ENCODE measurements at regions not wholly inside any gene's neighbourhood (a gene's known extent, or its start where the extent isn't known, plus 50 kb on each side); places are given as distances from the start of the nearest gene placed in this dataset.

GRCh38 chr14:94962166-94962575, 192.3 kb upstream of the GSC start:
- Mint-ChIP-seq H3K4me1 (peaks cover 0 to 2% of the 10 kb centered on the region in 2 donors), H3K4me3 (no peak overlapping the region), H3K9me3 (no peaks in the 10 kb centered on the region), H3K27ac (no peak overlapping the region), H3K36me3 (no peaks in the 10 kb centered on the region), H3K27me3 (ENCODE audit: low read depth in 3 of 3) (peaks cover 2 to 9% (median 9%) of the 10 kb centered on the region in 3 donors)
- DNase-seq = no peak

DNA sequence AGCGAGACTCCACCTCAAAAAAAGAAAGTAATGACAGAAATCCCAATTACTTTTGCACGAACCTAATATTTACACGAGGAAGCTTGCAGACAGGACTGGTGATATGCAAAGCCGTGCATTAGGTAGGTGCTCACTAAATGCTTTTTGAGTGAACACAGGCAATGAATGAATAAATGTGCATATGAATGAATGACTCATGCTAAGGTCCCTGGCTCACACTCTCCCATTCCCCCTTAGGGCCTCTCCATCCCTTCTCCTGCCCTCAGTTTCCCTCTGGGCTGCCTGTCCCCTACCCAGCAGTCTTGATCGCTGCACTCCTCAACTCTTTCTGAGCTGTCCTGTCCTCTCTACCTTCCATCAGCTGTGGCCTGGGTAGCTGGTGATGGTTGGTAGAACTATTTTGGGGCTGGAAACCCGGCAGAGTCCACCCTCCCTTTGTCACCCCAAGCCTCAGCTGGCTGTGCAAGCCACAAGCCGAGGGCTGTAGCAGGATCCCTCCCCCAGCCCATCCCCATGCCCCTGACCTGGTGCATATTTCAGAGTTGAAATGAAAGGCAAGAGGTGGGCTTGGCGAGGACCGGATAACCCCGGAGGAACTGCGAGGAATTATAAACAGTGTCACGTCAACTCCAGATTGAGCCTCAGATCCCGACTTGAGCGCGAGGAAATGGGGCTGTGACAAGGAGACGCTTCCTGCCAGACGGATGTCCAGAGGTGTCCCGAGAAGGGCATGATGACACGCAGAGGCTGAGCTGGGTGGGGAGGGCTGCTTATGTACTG, 191.7 kb upstream of the GSC start:
- no peaks in the 10 kb centered on the region for H3K36me3 Mint-ChIP-seq
- DNase-seq = no peak
- H3K9me3 Mint-ChIP-seq = no peaks in the 10 kb centered on the region
- H3K4me3 Mint-ChIP-seq = no peak overlapping the region
- no peak overlapping the region for H3K27ac Mint-ChIP-seq
- peaks cover 0 to 2% of the 10 kb centered on the region in 2 donors for H3K4me1 Mint-ChIP-seq
- H3K27me3 Mint-ChIP-seq (ENCODE audit: low read depth in 3 of 3) = peaks cover 2 to 9% (median 7%) of the 10 kb centered on the region in 3 donors

GRCh38 chr14:94960285-94961001, 190.5 kb upstream of the GSC start:
- peaks cover 0 to 2% of the 10 kb centered on the region in 2 donors for H3K4me1 Mint-ChIP-seq
- H3K36me3 Mint-ChIP-seq = no peaks in the 10 kb centered on the region
- no peaks in the 10 kb centered on the region for H3K9me3 Mint-ChIP-seq
- peaks cover 2 to 9% (median 7%) of the 10 kb centered on the region in 3 donors for H3K27me3 Mint-ChIP-seq (ENCODE audit: low read depth in 3 of 3)
- no peak for DNase-seq
- H3K4me3 Mint-ChIP-seq = no peak overlapping the region
- H3K27ac Mint-ChIP-seq = no peak overlapping the region

GRCh38 chr14:94953541-94954260, 183.8 kb upstream of the GSC start:
- Mint-ChIP-seq H3K4me3 (no peak overlapping the region), H3K4me1 (peaks cover 0 to 1% of the 10 kb centered on the region in 2 donors), H3K36me3 (no peaks in the 10 kb centered on the region), H3K9me3 (no peaks in the 10 kb centered on the region), H3K27ac (peak overlapping the region in 1 of 6 donors; percentile 7), H3K27me3 (ENCODE audit: low read depth in 3 of 3) (peaks cover 0 to 3% (median 3%) of the 10 kb centered on the region in 3 donors)
- DNase-seq = no peak

DNA sequence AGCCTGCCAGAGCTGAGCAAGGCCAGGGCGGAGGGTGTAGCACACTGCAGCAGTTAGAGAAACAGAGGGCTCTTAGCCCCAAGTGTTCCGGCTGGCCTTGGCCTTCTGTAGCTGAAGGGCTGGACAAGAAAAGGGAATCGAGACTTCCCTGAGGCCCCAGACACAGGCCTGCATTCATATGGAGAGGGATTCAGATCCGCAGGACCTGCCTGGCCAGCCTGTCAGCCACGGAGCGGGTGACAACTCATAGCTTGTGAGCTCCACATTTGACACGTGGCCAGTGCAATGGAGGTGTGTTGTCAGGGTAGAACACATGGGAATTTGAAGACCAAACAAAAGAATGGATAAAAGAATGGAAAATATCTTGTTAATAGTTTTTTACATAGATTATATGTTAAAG, 182.2 kb upstream of the GSC start:
- no peaks in the 10 kb centered on the region for H3K36me3 Mint-ChIP-seq
- peaks cover 0 to 3% (median 2%) of the 10 kb centered on the region in 3 donors for H3K27me3 Mint-ChIP-seq (ENCODE audit: low read depth in 3 of 3)
- peaks cover 0 to 1% of the 10 kb centered on the region in 2 donors for H3K4me1 Mint-ChIP-seq
- H3K9me3 Mint-ChIP-seq = no peaks in the 10 kb centered on the region
- no peak for DNase-seq
- no peak overlapping the region for H3K27ac Mint-ChIP-seq
- H3K4me3 Mint-ChIP-seq = no peak overlapping the region

DNA sequence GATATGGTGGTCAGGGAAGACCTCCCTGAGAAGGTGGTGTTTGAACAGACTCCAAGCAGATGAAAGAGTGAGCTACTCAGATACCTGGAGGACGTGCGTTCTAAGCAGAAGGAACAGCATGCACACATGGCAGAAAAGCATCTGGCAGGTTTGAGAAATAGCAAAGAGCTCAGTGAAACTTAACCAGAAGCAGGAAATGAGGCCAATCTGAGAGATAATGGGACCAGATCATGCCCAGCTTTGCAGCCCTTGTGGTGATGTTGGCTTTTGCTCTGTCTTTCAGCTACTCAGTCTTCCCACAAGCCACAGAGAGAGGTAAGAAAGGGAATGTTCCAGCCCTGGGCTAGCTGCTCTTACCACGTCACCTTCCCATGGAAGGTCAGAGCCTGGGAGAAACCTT, 176.3 kb upstream of the GSC start:
- Mint-ChIP-seq H3K36me3 (no peaks in the 10 kb centered on the region), H3K4me3 (peak overlapping the region; percentile 63 to 85 (median 77)), H3K27ac (peak overlapping the region; percentile 92 to 99 (median 95)), H3K4me1 (peaks cover 15 to 29% of the 10 kb centered on the region in 2 donors), H3K27me3 (ENCODE audit: low read depth in 3 of 3) (peaks cover 7 to 12% (median 10%) of the 10 kb centered on the region in 3 donors), H3K9me3 (no peaks in the 10 kb centered on the region)
- peak; percentile 47 to 81 (median 69) for DNase-seq

- H3K27me3 Mint-ChIP-seq (ENCODE audit: low read depth in 3 of 3) = peaks cover 7 to 12% (median 10%) of the 10 kb centered on the region in 3 donors
- peak overlapping the region; percentile 92 to 99 (median 95) for H3K27ac Mint-ChIP-seq
- H3K9me3 Mint-ChIP-seq = no peaks in the 10 kb centered on the region
- no peaks in the 10 kb centered on the region for H3K36me3 Mint-ChIP-seq
- peak overlapping the region; percentile 63 to 85 (median 77) for H3K4me3 Mint-ChIP-seq
- H3K4me1 Mint-ChIP-seq = peaks cover 15 to 28% of the 10 kb centered on the region in 2 donors
- DNase-seq = peak; percentile 64 to 89 (median 81)
These were observed 175.7 kb upstream of the GSC start for GRCh38 chr14:94945615-94946014.

DNA sequence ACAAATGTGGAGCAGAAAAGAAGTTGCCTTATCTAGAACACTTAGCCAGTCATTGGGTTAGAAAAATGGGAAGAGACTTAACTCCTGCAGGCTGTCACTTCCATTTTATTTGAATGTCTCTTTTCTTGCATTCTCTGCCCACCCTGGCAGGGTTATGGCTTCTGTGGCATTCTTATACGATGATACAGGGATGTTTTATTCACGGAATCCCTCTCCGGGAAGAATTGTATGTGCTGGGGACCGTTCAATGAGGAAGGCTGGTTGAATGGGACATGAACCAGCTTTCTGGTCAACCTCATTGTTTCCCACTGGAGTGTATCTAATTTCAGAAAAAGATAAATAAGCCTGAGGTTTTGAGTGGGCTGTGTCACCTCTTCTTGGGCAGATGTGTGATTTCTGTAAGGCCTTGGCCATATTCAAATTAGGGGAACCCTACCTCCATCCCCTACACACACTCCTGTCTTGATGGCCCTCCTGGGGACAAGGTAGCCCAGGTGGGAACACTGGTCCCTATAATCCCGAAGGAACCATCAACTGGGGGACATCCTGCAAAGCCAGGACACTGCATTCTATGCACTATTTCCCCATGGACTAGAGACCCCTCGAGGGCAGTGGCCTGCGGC, 174.8 kb upstream of the GSC start:
- Mint-ChIP-seq H3K36me3 (no peaks in the 10 kb centered on the region), H3K4me3 (peak overlapping the region in 3 of 5 donors; percentile 26 to 85 (median 33)), H3K27ac (peak overlapping the region in 4 of 6 donors; percentile 55 to 99 (median 95)), H3K4me1 (peaks cover 15 to 27% of the 10 kb centered on the region in 2 donors), H3K27me3 (ENCODE audit: low read depth in 3 of 3) (peaks cover 7 to 12% (median 10%) of the 10 kb centered on the region in 3 donors), H3K9me3 (no peaks in the 10 kb centered on the region)
- no peak for DNase-seq

- no peak overlapping the region for H3K4me3 Mint-ChIP-seq
- peaks cover 15 to 27% of the 10 kb centered on the region in 2 donors for H3K4me1 Mint-ChIP-seq
- H3K9me3 Mint-ChIP-seq = no peaks in the 10 kb centered on the region
- peaks cover 4 to 12% (median 10%) of the 10 kb centered on the region in 3 donors for H3K27me3 Mint-ChIP-seq (ENCODE audit: low read depth in 3 of 3)
- no peak for DNase-seq
- H3K27ac Mint-ChIP-seq = peak overlapping the region in 1 of 6 donors; percentile 67
- no peaks in the 10 kb centered on the region for H3K36me3 Mint-ChIP-seq
These were observed 172.7 kb upstream of the GSC start for GRCh38 chr14:94942601-94943000.

DNA sequence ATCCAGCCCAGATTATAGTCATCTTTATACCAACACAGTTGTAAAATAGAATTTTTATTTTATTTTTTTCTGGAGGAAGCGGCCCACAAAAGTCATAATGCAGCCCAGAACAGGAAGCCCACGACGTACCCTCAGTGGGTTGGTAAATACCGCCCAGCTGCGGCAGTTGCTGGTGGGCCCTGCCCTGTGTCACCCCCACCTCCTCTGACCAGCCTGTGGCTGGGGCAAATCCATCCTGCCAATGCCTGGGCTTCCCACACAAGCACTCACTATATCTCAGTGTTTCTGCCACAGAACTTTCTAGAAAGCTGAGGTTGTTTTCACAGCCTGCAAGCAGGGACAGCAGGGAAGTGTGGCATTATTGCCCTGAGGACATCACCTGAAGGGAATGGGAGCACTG, 171.4 kb upstream of the GSC start:
- Mint-ChIP-seq H3K36me3 (no peaks in the 10 kb centered on the region), H3K27me3 (ENCODE audit: low read depth in 3 of 3) (peaks cover 1 to 10% (median 10%) of the 10 kb centered on the region in 3 donors), H3K4me1 (peaks cover 11 to 21% of the 10 kb centered on the region in 2 donors), H3K9me3 (no peaks in the 10 kb centered on the region), H3K27ac (peak overlapping the region in 3 of 6 donors; percentile 12 to 64 (median 20)), H3K4me3 (peak overlapping the region in 2 of 5 donors; percentile 34 to 37)
- DNase-seq = peak; percentile 19 to 65 (median 55)

DNA sequence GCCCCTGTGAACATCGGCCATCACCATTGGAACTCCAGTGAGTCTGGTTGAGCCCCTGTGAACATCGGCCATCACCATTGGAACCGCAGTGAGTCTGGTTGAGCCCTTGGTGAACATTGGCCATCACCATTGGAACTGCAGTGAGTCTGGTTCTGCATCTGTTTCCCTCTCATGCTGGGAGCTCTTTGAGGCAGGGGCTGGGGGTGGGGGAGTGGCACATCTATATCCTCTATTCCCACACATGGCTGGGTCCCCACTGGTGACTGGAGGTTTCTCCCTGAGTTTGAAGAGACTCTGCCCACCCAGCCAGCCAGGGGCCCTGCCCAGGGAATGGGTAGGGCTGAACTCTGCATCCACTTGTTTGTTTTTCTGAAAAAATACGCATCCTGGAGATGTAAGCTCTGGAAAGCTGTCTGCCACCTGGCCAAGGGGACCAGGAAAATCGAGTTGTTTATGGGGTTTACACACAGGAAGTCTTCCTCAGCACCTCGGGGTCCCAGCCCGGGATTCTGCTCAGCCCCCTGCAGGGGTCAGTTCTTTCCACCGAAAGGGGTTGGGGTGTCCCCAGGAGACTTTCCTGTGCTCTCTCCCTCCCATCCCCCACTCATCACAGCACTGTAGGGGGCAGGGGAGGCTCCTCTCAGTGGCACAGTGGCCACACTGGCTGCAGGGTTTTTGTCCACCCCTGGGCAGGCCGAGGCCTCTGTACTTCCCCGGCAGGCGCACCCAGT, 170.5 kb upstream of the GSC start:
- Mint-ChIP-seq H3K4me3 (peak overlapping the region in 1 of 5 donors; percentile 19), H3K27ac (peak overlapping the region in 1 of 6 donors; percentile 64), H3K27me3 (ENCODE audit: low read depth in 3 of 3) (peaks cover 0 to 5% (median 4%) of the 10 kb centered on the region in 3 donors), H3K4me1 (peaks cover 2 to 13% of the 10 kb centered on the region in 2 donors), H3K36me3 (no peaks in the 10 kb centered on the region), H3K9me3 (no peaks in the 10 kb centered on the region)
- no peak for DNase-seq

- H3K27me3 Mint-ChIP-seq (ENCODE audit: low read depth in 3 of 3) = no peaks in the 10 kb centered on the region
- H3K4me1 Mint-ChIP-seq = peaks cover 0 to 7% of the 10 kb centered on the region in 2 donors
- no peaks in the 10 kb centered on the region for H3K36me3 Mint-ChIP-seq
These were observed 168.1 kb upstream of the GSC start for GRCh38 chr14:94938016-94938415.

More at GRCh38 chr14:94938016-94938415, 168.1 kb upstream of the GSC start:
- no peaks in the 10 kb centered on the region for H3K9me3 Mint-ChIP-seq
- DNase-seq = no peak
- H3K27ac Mint-ChIP-seq = no peak overlapping the region
- H3K4me3 Mint-ChIP-seq = no peak overlapping the region
